Ascending aorta (tissue), 2 donors: ENCODE measurements at regions not wholly inside any gene's neighbourhood (a gene's known extent, or its start where the extent isn't known, plus 50 kb on each side); places are given as distances from the start of the nearest gene placed in this dataset.
A peak's percentile ranks its signal among the peaks of the same experiment; 100 is the strongest.

Source experiments
- DNase-seq, 2 donors: peaks; one replicate each; pipeline ENCODE4 v3.0.0-alpha.2; 2019; ENCODE audit warnings: low spot score in 2 of 2
- H3K27ac ChIP-seq, 2 donors: fragments of 200-600 bp; sonication (generic); one replicate each; pipeline ENCODE4 v1.5.1; 2016 to 2017; ENCODE audit warnings: mild to moderate bottlenecking in 1 of 2
- H3K27me3 ChIP-seq: fragments of 200-600 bp; sonication (generic); one replicate; pipeline ENCODE4 v1.5.1; 2017
- H3K36me3 ChIP-seq, 2 donors: fragments of 200-600 bp; sonication (generic); one replicate each; pipeline ENCODE4 v1.5.1; 2016
- H3K4me1 ChIP-seq, 2 donors: fragments of 200-600 bp; sonication (generic); one replicate each; pipeline ENCODE4 v1.5.1; 2016 to 2017; ENCODE audit warnings: mild to moderate bottlenecking in 1 of 2
- H3K4me3 ChIP-seq, 2 donors: fragments of 200-600 bp; sonication (generic); one replicate each; pipeline ENCODE4 v1.5.1; 2016 to 2017; ENCODE audit warnings: mild to moderate bottlenecking in 1 of 2
- H3K9me3 ChIP-seq, 2 donors: fragments of 200-600 bp; sonication (generic); one replicate each; pipeline ENCODE4 v1.5.1; 2016
- CTCF ChIP-seq, 3 experiments: fragments of 200-600 bp in 2 of 3; fragments of 450-650 bp in 1 of 3; sonication (generic) in 2 of 3; IDR thresholded peaks; one replicate each; pipeline ENCODE4 v1.5.1; 2016 to 2019; ENCODE audit warnings: antibody characterized with exemption in 3 of 3, mild to moderate bottlenecking in 1 of 3, moderate library complexity in 1 of 3
- intact Hi-C: fragments of 100-400 bp; cut with DNase I; formaldehyde crosslinking; loops from one replicate; pipeline ENCODE4 v1.15.1; 2023

GRCh38 chr7:118352867-118353453 is 128.5 kb downstream of the ANKRD7 start:
- intact Hi-C loops: loop anchor here (2.0 kb wide), 1 partner anchor 824 kb away; no protein-coding TSS in a partner anchor
- H3K4me1 ChIP-seq: no peaks in the 10 kb centered on the region
- TF ChIP-seq CTCF (IDR thresholded peaks at IDR 0.05): peak in 2 of 3 experiments; percentile 5 to 19
- no peak overlapping the region for H3K4me3 ChIP-seq
- DNase-seq: no peak
- H3K27me3 ChIP-seq: no peaks in the 10 kb centered on the region
- no peaks in the 10 kb centered on the region for H3K36me3 ChIP-seq
- H3K27ac ChIP-seq: no peak overlapping the region
- peaks cover 0 to 3% of the 10 kb centered on the region in 2 donors for H3K9me3 ChIP-seq

DNA sequence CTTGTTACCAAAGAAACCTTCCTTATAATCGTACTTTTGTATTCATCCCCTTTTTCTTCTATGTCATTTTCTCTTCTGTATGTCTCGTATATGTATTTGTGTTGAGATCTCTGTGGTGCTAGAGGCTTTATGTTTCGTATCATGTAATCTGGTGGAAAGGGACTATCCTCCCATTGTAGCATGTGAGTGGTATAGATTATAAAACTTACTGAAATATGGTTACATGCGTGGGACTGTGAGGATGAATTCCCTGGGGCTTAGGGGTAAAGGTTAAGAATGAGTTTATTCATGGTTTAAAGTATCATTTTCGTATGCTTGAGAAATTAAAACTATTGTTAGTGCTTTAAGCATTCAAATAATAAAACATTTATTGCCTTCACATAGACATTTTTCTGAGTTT is 141.9 kb downstream of the ANKRD7 start:
- no peak for DNase-seq
- Histone ChIP-seq H3K9me3 (no peaks in the 10 kb centered on the region), H3K4me1 (no peaks in the 10 kb centered on the region), H3K36me3 (no peaks in the 10 kb centered on the region), H3K4me3 (no peak overlapping the region), H3K27me3 (no peaks in the 10 kb centered on the region), H3K27ac (no peak overlapping the region)
- no peak for TF ChIP-seq CTCF (IDR thresholded peaks at IDR 0.05)
- intact Hi-C loops: no loop called here

GRCh38 chr7:118368958-118369357 is 144.5 kb downstream of the ANKRD7 start:
- intact Hi-C loops: no loop called here
- no peak for DNase-seq
- no peaks in the 10 kb centered on the region for H3K36me3 ChIP-seq
- H3K4me1 ChIP-seq: no peaks in the 10 kb centered on the region
- no peak for TF ChIP-seq CTCF (IDR thresholded peaks at IDR 0.05)
- no peaks in the 10 kb centered on the region for H3K27me3 ChIP-seq
- no peaks in the 10 kb centered on the region for H3K9me3 ChIP-seq
- H3K4me3 ChIP-seq: no peak overlapping the region
- H3K27ac ChIP-seq: no peak overlapping the region

DNA sequence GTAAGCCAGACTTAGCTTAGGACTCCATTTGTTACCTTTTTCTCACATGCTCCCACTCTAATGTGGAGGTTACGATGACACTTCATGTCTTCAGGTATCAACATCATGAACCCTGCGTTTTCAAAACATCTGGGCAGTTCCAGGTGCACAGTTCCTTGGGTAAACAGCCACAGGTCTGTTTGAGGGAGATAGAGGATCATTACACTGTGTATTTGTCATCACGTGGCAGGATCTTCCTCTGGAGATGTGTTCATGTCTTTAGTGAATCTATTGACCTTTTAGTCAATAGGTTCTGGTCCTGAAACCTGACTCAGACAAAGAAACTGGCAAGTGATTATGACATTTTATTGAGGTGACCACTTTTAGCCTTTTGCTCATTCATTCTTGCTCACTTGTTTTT is 145.5 kb downstream of the ANKRD7 start:
- TF ChIP-seq CTCF (IDR thresholded peaks at IDR 0.05): no peak

GRCh38 chr7:118372530-118372929 is 148.0 kb downstream of the ANKRD7 start:
- Histone ChIP-seq H3K27ac (no peak overlapping the region), H3K9me3 (no peaks in the 10 kb centered on the region), H3K4me1 (no peaks in the 10 kb centered on the region), H3K27me3 (no peaks in the 10 kb centered on the region), H3K4me3 (no peak overlapping the region), H3K36me3 (no peaks in the 10 kb centered on the region)
- no peak for DNase-seq
- no peak for TF ChIP-seq CTCF (IDR thresholded peaks at IDR 0.05)
- intact Hi-C loops: no loop called here

More for the DNA sequence above, 145.5 kb downstream of the ANKRD7 start:
- Histone ChIP-seq H3K4me3 (no peak overlapping the region), H3K27me3 (no peaks in the 10 kb centered on the region), H3K27ac (no peak overlapping the region), H3K9me3 (no peaks in the 10 kb centered on the region), H3K36me3 (no peaks in the 10 kb centered on the region), H3K4me1 (no peaks in the 10 kb centered on the region)
- intact Hi-C loops: no loop called here
- DNase-seq: no peak

- no peak for TF ChIP-seq CTCF (IDR thresholded peaks at IDR 0.05)
- Histone ChIP-seq H3K27me3 (no peaks in the 10 kb centered on the region), H3K4me1 (no peaks in the 10 kb centered on the region), H3K4me3 (no peak overlapping the region), H3K36me3 (no peaks in the 10 kb centered on the region), H3K9me3 (no peaks in the 10 kb centered on the region), H3K27ac (no peak overlapping the region)
- intact Hi-C loops: no loop called here
- no peak for DNase-seq
Observed at GRCh38 chr7:118389629-118390028, 165.1 kb downstream of the ANKRD7 start.
